Tibial nerve (tissue), 4 donors: ENCODE measurements at regions not wholly inside any gene's neighbourhood (a gene's known extent, or its start where the extent isn't known, plus 50 kb on each side); places are given as distances from the start of the nearest gene placed in this dataset.

ENCODE experiments used
- DNase-seq, 2 donors: peaks; one replicate each; pipeline ENCODE4 v3.0.0-alpha.2; 2019; ENCODE audit warnings: low spot score in 2 of 2
- H3K27ac ChIP-seq, 4 donors: fragments of 200-600 bp; sonication (generic) in 3 of 4; one replicate each; pipeline ENCODE4 v1.5.1; 2017 to 2019; ENCODE audit warnings: mild to moderate bottlenecking in 1 of 4
- H3K27me3 ChIP-seq, 2 donors: fragments of 200-600 bp; sonication (generic) in 1 of 2; one replicate each; pipeline versions ENCODE4 v1.5.1 to v1.6.0; 2017 to 2019
- H3K36me3 ChIP-seq, 3 donors: fragments of 200-600 bp; sonication (generic); one replicate each; pipeline ENCODE4 v1.5.1; 2018 to 2019
- H3K4me1 ChIP-seq, 4 donors: fragments of 200-600 bp; sonication (generic) in 3 of 4; one replicate each; pipeline ENCODE4 v1.5.1; 2017 to 2019
- H3K4me3 ChIP-seq, 4 donors: fragments of 200-600 bp; sonication (generic) in 3 of 4; one replicate each; pipeline ENCODE4 v1.5.1; 2017 to 2019; ENCODE audit warnings: mild to moderate bottlenecking in 1 of 4, moderate library complexity in 1 of 4
- H3K9me3 ChIP-seq, 4 donors: fragments of 200-600 bp; sonication (generic) in 3 of 4; one replicate each; pipeline ENCODE4 v1.5.1; 2017 to 2019
- CTCF ChIP-seq, 5 experiments: fragments of 200-600 bp in 3 of 5; fragments of 450-650 bp in 2 of 5; sonication (generic) in 3 of 5; IDR thresholded peaks; one replicate each; pipeline ENCODE4 v1.5.1; 2016 to 2019; ENCODE audit warnings: antibody characterized with exemption in 5 of 5, mild to moderate bottlenecking in 3 of 5, moderate library complexity in 2 of 5
- EP300 ChIP-seq, 2 donors: sonication (generic); formaldehyde crosslinking; IDR thresholded peaks; one replicate each; pipeline ENCODE4 v1.6.1; 2017; ENCODE audit warnings: antibody characterized with exemption in 2 of 2, mild to moderate bottlenecking in 1 of 2
- POLR2A ChIP-seq, 2 donors: fragments of 450-650 bp; IDR thresholded peaks; one replicate each; pipeline ENCODE4 v1.6.1; 2017; ENCODE audit warnings: antibody characterized with exemption in 2 of 2, mild to moderate bottlenecking in 2 of 2, moderate library complexity in 2 of 2
- WGBS, 2 donors: methylation state at CpG; one replicate each; pipeline ENCODE4 v1.1.5; 2018; 5-methylcytosine and 5-hydroxymethylcytosine counted together

GRCh38 chr2:16167451-16167861, 227.1 kb downstream of the MYCN start:
- DNase-seq: no peak
- TF ChIP-seq EP300 (IDR thresholded peaks at IDR 0.05) (no peak), POLR2A (IDR thresholded peaks at IDR 0.05) (no peak), CTCF (IDR thresholded peaks at IDR 0.05) (no peak)
- H3K9me3 ChIP-seq: no peaks in the 10 kb centered on the region
- no peaks in the 10 kb centered on the region for H3K36me3 ChIP-seq
- no peaks in the 10 kb centered on the region for H3K27me3 ChIP-seq
- 88 to 94% methylated on average over 6 of the region's 6 CpGs for WGBS, 2 donors
- no peak overlapping the region for H3K27ac ChIP-seq
- peaks cover 0 to 3% (median 0%) of the 10 kb centered on the region in 4 donors for H3K4me1 ChIP-seq
- H3K4me3 ChIP-seq: no peak overlapping the region

GRCh38 chr2:16166327-16166981, 226.1 kb downstream of the MYCN start:
- H3K36me3 ChIP-seq: no peaks in the 10 kb centered on the region
- no peak for DNase-seq
- TF ChIP-seq POLR2A (IDR thresholded peaks at IDR 0.05) (no peak), CTCF (IDR thresholded peaks at IDR 0.05) (no peak), EP300 (IDR thresholded peaks at IDR 0.05) (no peak)
- no peaks in the 10 kb centered on the region for H3K27me3 ChIP-seq
- 26 to 34% methylated on average over 21 of the region's 21 CpGs for WGBS, 2 donors
- no peak overlapping the region for H3K27ac ChIP-seq
- H3K4me1 ChIP-seq: peaks cover 0 to 3% (median 0%) of the 10 kb centered on the region in 4 donors
- no peaks in the 10 kb centered on the region for H3K9me3 ChIP-seq
- no peak overlapping the region for H3K4me3 ChIP-seq

- H3K27ac ChIP-seq: no peak overlapping the region
- no peaks in the 10 kb centered on the region for H3K27me3 ChIP-seq
- H3K9me3 ChIP-seq: no peaks in the 10 kb centered on the region
- TF ChIP-seq EP300 (IDR thresholded peaks at IDR 0.05) (no peak), POLR2A (IDR thresholded peaks at IDR 0.05) (no peak), CTCF (IDR thresholded peaks at IDR 0.05) (no peak)
- no peak overlapping the region for H3K4me3 ChIP-seq
- no peak for DNase-seq
- WGBS, 2 donors: 84 to 87% methylated on average over 9 of the region's 9 CpGs
- peaks cover 0 to 3% (median 0%) of the 10 kb centered on the region in 4 donors for H3K4me1 ChIP-seq
- no peaks in the 10 kb centered on the region for H3K36me3 ChIP-seq
These were observed 225.4 kb downstream of the MYCN start for GRCh38 chr2:16165518-16166326.

- WGBS, 2 donors: 81 to 91% methylated on average over 4 of the region's 4 CpGs
These were observed 222.2 kb downstream of the MYCN start for GRCh38 chr2:16162491-16163040.

More at GRCh38 chr2:16162491-16163040, 222.2 kb downstream of the MYCN start:
- no peak overlapping the region for H3K4me3 ChIP-seq
- no peak for TF ChIP-seq POLR2A (IDR thresholded peaks at IDR 0.05)
- no peak for TF ChIP-seq CTCF (IDR thresholded peaks at IDR 0.05)
- no peak for TF ChIP-seq EP300 (IDR thresholded peaks at IDR 0.05)
- no peaks in the 10 kb centered on the region for H3K36me3 ChIP-seq
- peaks cover 0 to 3% (median 0%) of the 10 kb centered on the region in 4 donors for H3K4me1 ChIP-seq
- DNase-seq: no peak
- no peak overlapping the region for H3K27ac ChIP-seq
- no peaks in the 10 kb centered on the region for H3K9me3 ChIP-seq
- no peaks in the 10 kb centered on the region for H3K27me3 ChIP-seq
